NCI-H2196 (cell line): ENCODE measurements at regions not wholly inside any gene's neighbourhood (a gene's known extent, or its start where the extent isn't known, plus 50 kb on each side); places are given as distances from the start of the nearest gene placed in this dataset.
"Not testable (repeated sequence)": the region's sequence is repeated elsewhere in the genome, so short reads cannot be mapped to it uniquely, and the experiment has no call there.

Experiments used
- DNase-seq: peaks from one replicate; lab custom pipeline; 2025; ENCODE audit not compliant: unreplicated experiment; lab: John Stamatoyannopoulos, UW

GRCh38 chr3:153640689-153641665, 479.0 kb downstream of the RAP2B start:
- DNase-seq, result no peak

- not testable (repeated sequence) for DNase-seq
Observed at GRCh38 chr3:153642576-153642975, 478.6 kb upstream of the ARHGEF26 start.

- DNase-seq, result not testable (repeated sequence)
Observed at GRCh38 chr3:153643471-153643870, 477.7 kb upstream of the ARHGEF26 start.

GRCh38 chr3:153649286-153649839, 471.8 kb upstream of the ARHGEF26 start:
- DNase-seq, result no peak

GRCh38 chr3:153652076-153652475, 469.1 kb upstream of the ARHGEF26 start:
- DNase-seq, result no peak

GRCh38 chr3:153657046-153657445, 464.1 kb upstream of the ARHGEF26 start:
- no peak for DNase-seq

- DNase-seq, result no peak
Observed at GRCh38 chr3:153657461-153657860, 463.7 kb upstream of the ARHGEF26 start.

GRCh38 chr3:153658136-153658535, 463.1 kb upstream of the ARHGEF26 start:
- no peak for DNase-seq

- no peak for DNase-seq
Observed at GRCh38 chr3:153666991-153667740, 454.0 kb upstream of the ARHGEF26 start.

- no peak for DNase-seq
Observed at GRCh38 chr3:153669527-153669926, 451.7 kb upstream of the ARHGEF26 start.

GRCh38 chr3:153670577-153670976, 450.6 kb upstream of the ARHGEF26 start:
- DNase-seq, result no peak

- no peak for DNase-seq
Observed at GRCh38 chr3:153673853-153674252, 447.3 kb upstream of the ARHGEF26 start.

GRCh38 chr3:153679714-153680113, 441.5 kb upstream of the ARHGEF26 start:
- DNase-seq, result no peak

GRCh38 chr3:153680526-153680925, 440.7 kb upstream of the ARHGEF26 start:
- no peak for DNase-seq

GRCh38 chr3:153681057-153681456, 440.1 kb upstream of the ARHGEF26 start:
- DNase-seq, result no peak

GRCh38 chr3:153688301-153689120, 432.7 kb upstream of the ARHGEF26 start:
- no peak for DNase-seq

GRCh38 chr3:153693207-153693606, 428.0 kb upstream of the ARHGEF26 start:
- DNase-seq, result no peak

GRCh38 chr3:153702106-153702505, 419.1 kb upstream of the ARHGEF26 start:
- DNase-seq, result no peak

- no peak for DNase-seq
Observed at GRCh38 chr3:153704115-153704514, 417.1 kb upstream of the ARHGEF26 start.

- no peak for DNase-seq
Observed at GRCh38 chr3:153706706-153707105, 414.5 kb upstream of the ARHGEF26 start.

GRCh38 chr3:153714016-153714415, 407.2 kb upstream of the ARHGEF26 start:
- DNase-seq, result no peak
